GM10266 (cell line): ENCODE measurements at regions not wholly inside any gene's neighbourhood (a gene's known extent, or its start where the extent isn't known, plus 50 kb on each side); places are given as distances from the start of the nearest gene placed in this dataset.
"Not testable (repeated sequence)": the region's sequence is repeated elsewhere in the genome, so short reads cannot be mapped to it uniquely, and the experiment has no call there.

ENCODE experiments used
- DNase-seq: peaks from one replicate; pipeline ENCODE4 v3.0.0; 2012; ENCODE audit errors: extremely low spot score
- CTCF ChIP-seq: IDR thresholded peaks from 2 replicates; pipeline ENCODE4 v1.5.1; 2012; ENCODE audit warnings: mild to moderate bottlenecking, low read depth; ENCODE audit not compliant: control insufficient read depth, insufficient read depth; ENCODE audit errors: missing control alignments

- no peak for TF ChIP-seq CTCF
- DNase-seq = no peak
Observed at GRCh38 chr5:91469517-91470165, 86.5 kb upstream of the ARRDC3 start.

DNA sequence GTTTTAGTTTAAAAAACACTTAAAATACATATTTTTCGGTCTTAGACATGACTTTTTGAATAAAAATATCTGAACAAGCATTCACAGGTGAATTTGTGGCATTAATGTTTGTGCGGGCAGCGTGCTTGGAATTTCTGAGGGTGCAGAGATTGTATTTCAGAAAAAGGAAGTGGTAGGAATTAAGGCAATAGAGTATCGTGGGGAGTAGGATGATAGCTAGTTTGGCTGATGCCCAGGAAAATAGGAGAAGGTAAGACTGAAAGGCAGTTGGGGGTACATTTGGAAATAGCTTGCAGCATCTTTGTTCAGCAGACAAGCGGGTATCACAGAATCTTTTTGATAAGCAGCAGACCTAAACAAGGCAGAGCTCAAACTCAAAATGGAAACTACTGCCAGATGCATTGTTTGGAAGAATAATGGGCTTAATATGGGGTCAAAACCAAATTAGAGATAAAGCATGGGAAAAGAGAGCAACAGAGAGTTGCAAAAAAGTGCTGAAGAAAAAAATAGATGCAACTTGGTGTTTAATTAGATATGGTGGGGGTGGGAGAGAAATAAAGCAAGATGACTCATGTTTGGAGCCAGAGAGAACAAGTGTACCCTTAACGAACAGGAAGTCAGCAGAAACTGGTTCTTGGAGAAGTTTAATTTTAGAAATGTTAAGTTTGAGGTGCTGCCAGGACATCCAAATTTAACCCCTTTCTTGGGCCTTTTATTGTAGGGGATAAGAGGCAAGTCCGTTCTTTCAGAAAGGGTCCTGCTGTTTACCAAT, 85.7 kb upstream of the ARRDC3 start:
- no peak for TF ChIP-seq CTCF
- DNase-seq = no peak

- no peak for DNase-seq
- TF ChIP-seq CTCF = no peak
Observed at GRCh38 chr5:91464886-91465646, 81.9 kb upstream of the ARRDC3 start.

DNA sequence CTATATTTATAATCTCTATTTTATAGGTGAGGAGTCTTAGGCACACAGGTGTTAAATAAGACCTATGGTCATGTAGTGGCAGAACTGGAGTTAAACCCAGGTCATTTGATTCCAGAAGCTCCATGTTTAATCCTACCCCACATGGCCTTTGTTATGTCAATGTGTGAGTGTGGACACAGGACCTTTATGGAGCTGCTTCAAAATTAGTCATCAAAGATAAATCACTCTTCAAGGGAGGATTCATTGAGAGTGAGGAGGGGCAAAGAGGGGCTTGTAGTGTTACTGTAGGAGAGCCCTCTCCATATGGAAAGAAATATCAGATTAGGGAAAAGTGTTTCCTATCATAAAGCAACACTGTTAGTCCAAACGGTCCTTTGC, 74.6 kb upstream of the ARRDC3 start:
- DNase-seq = no peak
- TF ChIP-seq CTCF = no peak

DNA sequence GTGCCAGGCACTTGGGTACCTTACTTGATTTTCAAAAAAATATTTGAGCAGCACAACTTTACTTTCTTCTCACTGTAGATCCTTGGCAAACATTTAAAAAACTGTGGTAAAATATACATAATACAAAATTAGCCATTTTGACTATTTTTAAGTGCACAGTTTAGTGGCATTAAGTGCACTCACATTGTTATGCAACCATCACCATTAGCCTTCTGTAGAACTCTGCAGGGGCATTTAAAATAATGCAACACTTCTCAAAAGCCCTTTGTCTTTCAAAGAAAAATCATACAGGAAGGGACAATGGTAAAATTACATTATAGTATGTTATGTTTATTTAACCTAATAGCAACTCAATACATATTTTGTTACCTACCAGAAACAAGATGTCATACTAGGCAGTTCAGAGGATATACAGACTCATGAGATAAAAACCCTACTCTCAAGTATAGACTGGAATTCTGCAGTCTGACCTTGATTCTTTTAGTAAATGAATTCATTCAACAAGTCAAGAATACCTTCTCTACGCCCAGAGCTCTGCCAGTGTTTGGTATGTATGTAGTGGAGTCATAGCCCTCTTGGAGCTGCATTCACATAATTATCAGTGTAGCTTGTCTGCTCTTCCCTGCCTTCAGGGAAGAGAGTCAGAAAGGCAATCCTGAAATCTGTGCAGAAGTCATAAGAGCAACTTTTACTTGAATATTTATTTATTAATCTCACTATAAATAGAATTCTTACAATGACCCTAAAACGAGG, 74.0 kb upstream of the ARRDC3 start:
- TF ChIP-seq CTCF = no peak
- no peak for DNase-seq

DNA sequence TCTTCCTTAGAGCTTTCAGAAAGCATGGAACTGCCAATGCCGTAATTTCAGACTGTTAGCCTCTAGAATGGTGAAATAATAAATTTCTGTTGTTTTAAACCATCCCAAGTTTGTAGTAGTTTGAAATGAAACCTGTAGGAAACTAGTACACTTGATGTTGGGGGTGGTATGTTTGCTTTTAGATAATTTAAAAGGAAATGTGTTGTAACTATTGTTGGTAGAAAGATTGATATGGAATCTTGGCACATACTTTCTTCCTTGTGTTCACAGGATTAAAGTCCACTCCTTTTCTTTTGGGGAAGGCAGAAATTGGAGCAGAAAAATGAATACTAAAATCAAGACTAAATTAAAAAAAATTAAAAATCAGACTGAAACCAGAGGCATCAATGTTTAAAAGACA, 66.0 kb upstream of the ARRDC3 start:
- DNase-seq = no peak
- TF ChIP-seq CTCF = no peak

GRCh38 chr5:91448079-91448478, 65.0 kb upstream of the ARRDC3 start:
- DNase-seq = not testable (repeated sequence)

- not testable (repeated sequence) for DNase-seq
Observed at GRCh38 chr5:91446880-91447279, 63.8 kb upstream of the ARRDC3 start.
